Chondrocyte (in vitro differentiated cells): ENCODE measurements at regions not wholly inside any gene's neighbourhood (a gene's known extent, or its start where the extent isn't known, plus 50 kb on each side); places are given as distances from the start of the nearest gene placed in this dataset.

ENCODE experiments used
- DNase-seq: peaks from one replicate; pipeline ENCODE4 v3.0.0; 2021; ENCODE audit warnings: mixed read lengths, low spot score
- H3K27ac Mint-ChIP-seq: one replicate; pipeline ENCODE4 v1.8.0; 2021; ENCODE audit warnings: mild to moderate bottlenecking, moderate library complexity, mixed read lengths; ENCODE audit not compliant: unreplicated experiment
- H3K27me3 Mint-ChIP-seq: 2 replicates; pipeline ENCODE4 v1.8.0; 2021; ENCODE audit warnings: low read depth, mixed read lengths
- H3K36me3 Mint-ChIP-seq: 2 replicates; pipeline ENCODE4 v1.8.0; 2021; ENCODE audit warnings: low read depth, mixed read lengths
- H3K4me1 Mint-ChIP-seq: 2 replicates; pipeline ENCODE4 v1.8.0; 2021; ENCODE audit warnings: low read depth, mild to moderate bottlenecking, mixed read lengths
- H3K4me3 Mint-ChIP-seq: one replicate; pipeline ENCODE4 v1.8.0; 2021; ENCODE audit warnings: mild to moderate bottlenecking, moderate library complexity, mixed read lengths; ENCODE audit not compliant: unreplicated experiment
- H3K9me3 Mint-ChIP-seq: 2 replicates; pipeline ENCODE4 v1.8.0; 2021; ENCODE audit warnings: low read depth, mixed read lengths
- CTCF ChIP-seq: fragments of 200-600 bp; sonication (generic); IDR thresholded peaks from 2 replicates; pipeline ENCODE4 v1.5.0; 2021; ENCODE audit warnings: antibody characterized with exemption, mild to moderate bottlenecking, moderate library complexity

- Mint-ChIP-seq H3K27me3 (peaks cover 10% of the 10 kb centered on the region), H3K9me3 (no peaks in the 10 kb centered on the region), H3K4me1 (no peaks in the 10 kb centered on the region), H3K27ac (no peak overlapping the region), H3K36me3 (no peaks in the 10 kb centered on the region), H3K4me3 (no peak overlapping the region)
- TF ChIP-seq CTCF, result no peak
- DNase-seq, result no peak
Measured at GRCh38 chr11:80451105-80451504, 1010.3 kb upstream of the TENM4 start.

- H3K27ac Mint-ChIP-seq, result no peak overlapping the region
- no peaks in the 10 kb centered on the region for H3K9me3 Mint-ChIP-seq
- no peaks in the 10 kb centered on the region for H3K36me3 Mint-ChIP-seq
- TF ChIP-seq CTCF, result no peak
- DNase-seq, result no peak
- no peak overlapping the region for H3K4me3 Mint-ChIP-seq
- H3K27me3 Mint-ChIP-seq, result peaks cover 10% of the 10 kb centered on the region
- no peaks in the 10 kb centered on the region for H3K4me1 Mint-ChIP-seq
Measured at GRCh38 chr11:80448709-80449108, 1007.9 kb upstream of the TENM4 start.

- no peak for DNase-seq
- Mint-ChIP-seq H3K4me3 (no peak overlapping the region), H3K9me3 (no peaks in the 10 kb centered on the region), H3K36me3 (no peaks in the 10 kb centered on the region), H3K27me3 (peaks cover 2% of the 10 kb centered on the region), H3K27ac (no peak overlapping the region), H3K4me1 (no peaks in the 10 kb centered on the region)
- no peak for TF ChIP-seq CTCF
Measured at GRCh38 chr11:80443177-80443576, 1002.3 kb upstream of the TENM4 start.

GRCh38 chr11:80441821-80442220 is 1001.0 kb upstream of the TENM4 start:
- Mint-ChIP-seq H3K27me3 (peaks cover 4% of the 10 kb centered on the region), H3K4me3 (no peak overlapping the region), H3K36me3 (no peaks in the 10 kb centered on the region), H3K9me3 (no peaks in the 10 kb centered on the region), H3K4me1 (no peaks in the 10 kb centered on the region), H3K27ac (no peak overlapping the region)
- TF ChIP-seq CTCF, result no peak
- DNase-seq, result no peak

GRCh38 chr11:80440835-80441234 is 1000.0 kb upstream of the TENM4 start:
- Mint-ChIP-seq H3K27ac (no peak overlapping the region), H3K36me3 (no peaks in the 10 kb centered on the region), H3K27me3 (peaks cover 1% of the 10 kb centered on the region), H3K4me1 (no peaks in the 10 kb centered on the region), H3K9me3 (no peaks in the 10 kb centered on the region), H3K4me3 (no peak overlapping the region)
- no peak for TF ChIP-seq CTCF
- no peak for DNase-seq
